Dendritic cell treated with granulocyte-macrophage colony-stimulating factor and Interleukin-4, amounts not matched to agents 40 ng/mL and 50 ng/mL, for 4 days (primary cell): ENCODE measurements at regions not wholly inside any gene's neighbourhood (a gene's known extent, or its start where the extent isn't known, plus 50 kb on each side); places are given as distances from the start of the nearest gene placed in this dataset.
"Not testable (repeated sequence)": the region's sequence is repeated elsewhere in the genome, so short reads cannot be mapped to it uniquely, and the experiment has no call there.

ENCODE experiments used
- H3K27ac Mint-ChIP-seq: one replicate; pipeline ENCODE4 v1.8.0; 2022; ENCODE audit warnings: mild to moderate bottlenecking, mixed read lengths
- H3K27me3 Mint-ChIP-seq: one replicate; pipeline ENCODE4 v1.8.0; 2022; ENCODE audit warnings: mild to moderate bottlenecking, mixed read lengths
- H3K36me3 Mint-ChIP-seq: one replicate; pipeline ENCODE4 v1.8.0; 2022; ENCODE audit warnings: low read depth, mixed read lengths
- H3K4me1 Mint-ChIP-seq: one replicate; pipeline ENCODE4 v1.8.0; 2022; ENCODE audit warnings: low read depth, mixed read lengths
- H3K4me3 Mint-ChIP-seq: one replicate; pipeline ENCODE4 v1.8.0; 2022; ENCODE audit warnings: mild to moderate bottlenecking, moderate library complexity, mixed read lengths
- H3K9me3 Mint-ChIP-seq: one replicate; pipeline ENCODE4 v1.8.0; 2022; ENCODE audit warnings: mixed read lengths
- intact Hi-C: fragments of 100-400 bp; cut with micrococcal nuclease; formaldehyde crosslinking; loops from one replicate; pipeline ENCODE4 v1.15.0; 2022

DNA sequence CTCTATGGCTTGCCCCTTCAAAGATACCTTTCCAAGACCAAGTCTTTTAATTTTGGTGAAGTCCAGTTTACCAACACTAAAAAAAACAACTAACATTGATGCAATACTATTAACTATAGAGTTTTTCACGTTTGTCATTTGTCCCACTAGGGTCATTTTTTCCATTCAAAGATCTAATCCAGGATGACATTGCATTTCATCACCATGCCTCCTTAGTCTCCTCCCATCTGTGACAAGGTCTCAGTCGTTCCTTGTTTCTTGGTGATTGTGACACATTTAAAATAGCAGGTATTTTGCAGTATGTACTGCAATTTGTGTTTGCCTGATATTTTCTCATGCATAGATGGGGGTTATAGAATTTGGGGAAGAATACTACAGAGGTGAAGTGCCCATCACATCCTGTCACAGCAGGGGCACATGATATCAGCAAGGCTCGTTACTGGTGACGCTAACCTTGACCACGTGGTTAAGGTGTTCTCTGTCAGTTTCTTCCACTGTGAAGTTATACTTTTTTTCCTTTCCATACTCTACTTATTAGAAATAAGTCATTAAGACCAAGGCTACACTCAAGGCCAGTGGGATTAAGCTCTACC is 799.2 kb upstream of the RAB6C start:
- Mint-ChIP-seq H3K9me3 (no peaks in the 10 kb centered on the region), H3K27ac (no peak overlapping the region), H3K4me3 (no peak overlapping the region), H3K4me1 (no peaks in the 10 kb centered on the region), H3K27me3 (peaks cover 4% of the 10 kb centered on the region), H3K36me3 (no peaks in the 10 kb centered on the region)
- intact Hi-C loops, result no loop called here

DNA sequence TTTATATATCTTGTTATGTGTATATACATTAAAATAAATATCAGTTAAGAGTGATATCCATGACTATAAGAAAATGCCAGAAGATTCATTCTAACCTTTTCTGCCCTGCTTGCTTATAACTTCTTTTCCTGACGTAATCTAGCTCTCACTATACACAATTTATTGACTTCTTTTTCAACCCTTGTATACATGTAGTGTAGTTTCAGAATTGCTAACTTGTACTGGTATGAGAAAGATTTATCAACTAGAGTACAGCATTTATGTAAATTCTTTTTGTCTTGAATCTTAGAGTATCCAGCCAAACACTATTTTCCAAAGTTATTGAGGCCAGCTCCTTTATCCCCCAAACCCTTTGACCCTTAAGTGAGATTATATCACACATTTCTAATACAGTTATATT is 798.0 kb upstream of the RAB6C start:
- Mint-ChIP-seq H3K27me3 (peaks cover 4% of the 10 kb centered on the region), H3K36me3 (no peaks in the 10 kb centered on the region), H3K4me1 (no peaks in the 10 kb centered on the region), H3K27ac (no peak overlapping the region), H3K4me3 (no peak overlapping the region), H3K9me3 (no peaks in the 10 kb centered on the region)
- intact Hi-C loops, result no loop called here

DNA sequence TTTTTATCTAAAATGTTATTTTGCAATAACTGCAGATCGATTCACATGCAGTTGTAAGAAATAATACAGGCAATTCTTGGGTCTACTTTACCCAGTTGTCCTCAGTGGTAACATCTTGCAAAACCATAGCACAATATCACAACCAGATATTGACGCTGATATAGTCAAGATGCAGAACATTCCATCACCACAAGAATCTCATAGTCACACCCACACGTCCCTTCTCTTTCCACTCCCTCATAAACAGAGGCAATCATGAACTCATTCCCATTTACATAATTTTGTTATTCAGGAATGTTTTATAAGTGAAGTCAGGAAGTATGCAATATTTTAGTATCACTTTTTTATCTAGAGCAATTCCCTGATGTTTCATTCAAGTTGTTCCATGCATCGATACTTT is 797.5 kb upstream of the RAB6C start:
- Mint-ChIP-seq H3K4me3 (no peak overlapping the region), H3K4me1 (no peaks in the 10 kb centered on the region), H3K27me3 (peaks cover 4% of the 10 kb centered on the region), H3K27ac (no peak overlapping the region), H3K9me3 (no peaks in the 10 kb centered on the region), H3K36me3 (no peaks in the 10 kb centered on the region)
- intact Hi-C loops, result no loop called here

DNA sequence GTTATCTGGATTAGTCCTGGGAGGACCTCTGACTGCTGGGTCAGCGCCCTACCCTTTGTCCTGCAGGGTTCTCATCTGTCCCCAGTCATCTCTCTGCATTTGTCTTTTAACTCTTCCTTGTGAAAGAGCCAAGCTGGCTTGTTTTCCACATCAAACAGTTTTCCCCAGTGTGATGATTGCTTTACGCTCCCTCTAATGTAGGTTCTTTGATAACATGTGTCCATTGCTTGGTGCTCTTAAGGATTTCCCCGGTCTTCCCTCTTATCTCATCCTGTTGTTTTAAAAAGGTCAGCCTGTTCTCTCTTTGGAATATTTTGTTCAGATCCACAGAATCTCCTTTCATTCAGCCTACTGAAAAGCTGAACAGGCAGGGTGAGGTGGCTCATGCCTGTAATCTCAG is 792.1 kb upstream of the RAB6C start:
- Mint-ChIP-seq H3K27ac (no peak overlapping the region), H3K9me3 (no peaks in the 10 kb centered on the region), H3K27me3 (peaks cover 4% of the 10 kb centered on the region), H3K4me1 (no peaks in the 10 kb centered on the region), H3K36me3 (no peaks in the 10 kb centered on the region), H3K4me3 (no peak overlapping the region)
- intact Hi-C loops, result no loop called here

DNA sequence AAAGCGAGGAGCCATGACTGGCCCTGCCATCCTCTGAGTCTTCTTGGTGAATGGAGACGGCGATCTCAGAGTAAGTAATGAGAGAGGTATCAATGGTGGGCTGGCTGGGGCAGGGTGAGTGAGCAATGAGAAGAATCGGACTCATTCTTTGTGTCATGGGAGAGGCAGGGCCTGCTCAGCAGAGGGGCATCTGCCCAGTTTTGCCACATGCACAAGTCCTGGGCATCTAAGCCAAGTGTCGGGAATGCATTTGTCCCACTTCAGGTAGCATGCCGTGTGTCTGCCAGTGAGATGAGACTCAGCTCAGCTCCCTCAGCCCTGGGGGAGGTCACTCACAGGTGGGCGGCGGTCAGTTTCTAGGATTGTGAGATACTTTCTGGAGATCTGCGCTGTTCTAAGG is 791.0 kb upstream of the RAB6C start:
- no peaks in the 10 kb centered on the region for H3K27me3 Mint-ChIP-seq
- no peaks in the 10 kb centered on the region for H3K36me3 Mint-ChIP-seq
- intact Hi-C loops, result no loop called here
- no peak overlapping the region for H3K4me3 Mint-ChIP-seq
- H3K27ac Mint-ChIP-seq, result no peak overlapping the region
- no peaks in the 10 kb centered on the region for H3K9me3 Mint-ChIP-seq
- no peaks in the 10 kb centered on the region for H3K4me1 Mint-ChIP-seq

DNA sequence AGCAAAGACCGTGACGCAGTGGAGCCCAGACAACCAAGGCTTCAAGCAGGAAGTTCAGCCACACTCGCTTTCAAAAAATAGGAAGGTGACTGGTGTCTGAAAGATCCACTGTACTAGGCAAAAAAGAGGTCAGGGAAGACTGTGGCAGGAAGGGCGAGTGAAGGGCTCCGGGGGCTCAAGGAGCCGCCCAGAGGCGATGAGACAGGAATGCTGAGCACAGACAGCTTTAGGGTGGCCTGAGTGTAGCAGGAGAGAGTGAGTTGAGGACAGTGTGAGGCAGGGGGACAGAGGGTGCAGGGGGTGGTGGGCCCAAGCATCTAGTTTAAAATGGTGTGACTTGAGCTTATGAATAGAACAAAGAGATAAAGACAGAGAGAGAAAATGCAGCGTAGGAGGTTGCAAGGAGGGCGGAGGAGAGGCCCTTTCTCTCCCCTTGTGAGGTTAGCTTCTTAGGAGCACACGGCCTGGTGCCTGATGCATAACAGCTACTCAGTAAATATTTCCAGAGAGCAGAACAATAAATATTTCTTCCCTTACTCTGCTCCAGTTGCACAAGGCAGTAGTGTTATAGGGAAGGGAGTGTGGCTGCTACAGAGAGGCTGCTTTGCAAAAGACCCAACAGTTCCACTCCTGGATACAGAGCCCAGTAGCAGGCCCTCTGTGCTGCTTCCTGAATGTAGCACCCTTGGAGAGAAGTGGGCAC is 789.7 kb upstream of the RAB6C start:
- Mint-ChIP-seq H3K27me3 (no peaks in the 10 kb centered on the region), H3K36me3 (no peaks in the 10 kb centered on the region), H3K4me3 (no peak overlapping the region), H3K4me1 (no peaks in the 10 kb centered on the region), H3K27ac (no peak overlapping the region), H3K9me3 (no peaks in the 10 kb centered on the region)
- intact Hi-C loops, result loop anchor here (5.0 kb wide), 1 partner anchor 658 kb away; no protein-coding TSS in a partner anchor

DNA sequence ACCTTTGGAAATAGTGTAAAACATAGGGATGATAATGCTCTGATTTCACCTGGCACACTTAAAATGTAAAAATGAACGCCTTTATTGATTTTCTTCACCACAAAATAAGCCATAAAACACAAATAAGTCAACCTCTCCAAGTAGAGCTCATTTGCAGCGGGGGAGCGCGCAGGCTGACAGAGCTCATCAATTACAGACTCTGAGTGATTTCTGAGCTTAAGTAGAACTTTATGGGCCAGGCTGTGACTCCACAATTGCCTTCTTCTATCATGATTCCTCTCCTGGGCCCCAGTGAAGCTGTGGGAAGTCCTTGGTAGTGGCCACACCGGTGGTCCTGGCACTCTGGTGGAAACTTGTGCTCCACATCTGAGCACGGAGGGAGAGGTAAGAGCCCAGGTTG is 789.0 kb upstream of the RAB6C start:
- no peaks in the 10 kb centered on the region for H3K27me3 Mint-ChIP-seq
- no peak overlapping the region for H3K27ac Mint-ChIP-seq
- intact Hi-C loops, result loop anchor here (5.0 kb wide), 1 partner anchor 657 kb away; no protein-coding TSS in a partner anchor
- H3K9me3 Mint-ChIP-seq, result no peaks in the 10 kb centered on the region
- H3K36me3 Mint-ChIP-seq, result no peaks in the 10 kb centered on the region
- H3K4me3 Mint-ChIP-seq, result no peak overlapping the region
- no peaks in the 10 kb centered on the region for H3K4me1 Mint-ChIP-seq

DNA sequence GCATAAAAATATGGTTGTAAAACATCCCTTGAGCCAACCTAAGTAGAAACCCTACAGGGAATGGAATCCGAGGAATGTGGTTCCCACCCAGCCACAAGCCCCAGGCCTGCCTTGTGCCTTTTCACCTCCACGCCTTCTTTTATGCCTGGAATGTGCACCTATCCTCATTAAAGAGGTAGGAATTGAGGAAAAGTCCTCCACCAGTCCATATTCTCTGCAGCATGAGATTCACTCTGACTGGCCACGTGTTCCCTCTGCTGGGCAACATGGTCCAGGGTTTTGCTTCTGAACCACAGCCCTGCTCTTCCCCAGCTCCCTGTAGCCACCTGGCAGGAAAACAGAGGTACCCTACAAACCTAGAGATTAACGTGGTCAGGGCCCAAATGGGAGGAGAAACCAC is 787.9 kb upstream of the RAB6C start:
- intact Hi-C loops, result loop anchor here (5.0 kb wide), 1 partner anchor 656 kb away; no protein-coding TSS in a partner anchor
- H3K27me3 Mint-ChIP-seq, result no peaks in the 10 kb centered on the region
- H3K36me3 Mint-ChIP-seq, result no peaks in the 10 kb centered on the region

DNA sequence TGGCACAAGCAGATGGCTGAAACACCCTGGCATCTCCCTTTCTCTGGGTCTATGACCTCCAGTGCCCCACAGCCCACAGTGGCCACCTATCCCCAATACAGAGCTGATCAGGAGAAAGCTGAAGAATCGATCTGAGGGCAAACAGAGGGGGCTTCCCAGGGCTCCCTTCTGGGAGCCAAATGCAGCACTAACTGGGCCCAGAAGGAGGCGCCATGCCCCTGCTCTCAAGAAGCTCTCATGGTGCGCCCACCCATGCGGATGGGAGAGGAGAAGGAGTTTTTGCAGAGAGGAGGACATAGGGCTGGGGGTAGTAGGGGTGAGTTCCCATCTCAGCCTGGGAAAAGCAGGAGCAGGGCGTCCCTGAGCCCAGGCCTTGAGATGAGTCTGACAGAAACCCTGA is 787.3 kb upstream of the RAB6C start:
- H3K36me3 Mint-ChIP-seq, result no peaks in the 10 kb centered on the region
- no peaks in the 10 kb centered on the region for H3K4me1 Mint-ChIP-seq
- H3K27ac Mint-ChIP-seq, result no peak overlapping the region
- no peak overlapping the region for H3K4me3 Mint-ChIP-seq
- no peaks in the 10 kb centered on the region for H3K27me3 Mint-ChIP-seq
- no peaks in the 10 kb centered on the region for H3K9me3 Mint-ChIP-seq
- intact Hi-C loops, result loop anchor here (5.0 kb wide), 1 partner anchor 655 kb away; no protein-coding TSS in a partner anchor

More for the DNA sequence above, 787.9 kb upstream of the RAB6C start:
- no peak overlapping the region for H3K27ac Mint-ChIP-seq
- no peaks in the 10 kb centered on the region for H3K9me3 Mint-ChIP-seq
- no peaks in the 10 kb centered on the region for H3K4me1 Mint-ChIP-seq
- no peak overlapping the region for H3K4me3 Mint-ChIP-seq

DNA sequence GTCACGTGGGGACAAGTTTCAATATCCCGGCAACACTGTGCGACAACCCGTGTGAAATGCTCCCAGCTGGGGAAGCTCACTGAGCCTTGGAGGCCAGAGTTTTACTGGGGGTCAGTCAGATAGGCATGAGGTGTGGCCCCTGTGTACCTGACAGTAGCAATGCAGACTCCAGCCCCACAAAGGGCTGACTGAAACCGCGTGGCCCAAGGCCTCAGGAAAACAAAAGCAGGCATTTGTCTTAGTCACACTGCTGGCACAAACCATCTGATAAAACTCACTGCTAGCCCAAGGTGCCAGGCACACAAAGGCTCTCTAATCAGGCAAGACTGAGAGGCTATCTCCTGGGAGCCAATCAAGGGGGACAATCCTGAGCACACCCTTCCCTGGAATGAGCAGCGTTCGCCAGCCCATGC is 786.6 kb upstream of the RAB6C start:
- H3K9me3 Mint-ChIP-seq, result no peaks in the 10 kb centered on the region
- intact Hi-C loops, result loop anchor here (5.0 kb wide), 1 partner anchor 654 kb away; no protein-coding TSS in a partner anchor
- H3K27me3 Mint-ChIP-seq, result no peaks in the 10 kb centered on the region
- no peak overlapping the region for H3K27ac Mint-ChIP-seq
- H3K4me1 Mint-ChIP-seq, result no peaks in the 10 kb centered on the region
- no peaks in the 10 kb centered on the region for H3K36me3 Mint-ChIP-seq
- H3K4me3 Mint-ChIP-seq, result no peak overlapping the region

DNA sequence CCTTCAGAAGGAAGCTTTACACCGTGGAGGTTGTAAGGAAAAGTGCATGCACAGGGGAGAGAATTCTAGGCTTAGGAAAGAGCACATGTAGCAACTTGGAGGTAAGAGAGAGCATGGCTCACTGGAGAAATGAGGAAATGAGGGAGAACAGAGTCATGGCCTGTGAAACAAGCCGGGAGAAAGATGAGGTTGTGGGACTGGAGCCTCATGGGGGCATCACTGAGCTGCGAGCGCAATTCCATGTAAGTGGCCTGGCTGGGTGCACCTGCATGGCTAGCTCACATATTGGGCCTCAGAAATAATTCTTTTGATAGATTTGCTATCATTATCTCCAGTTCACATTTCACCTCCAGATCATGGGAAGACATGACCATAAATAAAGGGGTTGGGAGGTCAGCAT is 785.5 kb upstream of the RAB6C start:
- Mint-ChIP-seq H3K4me1 (no peaks in the 10 kb centered on the region), H3K4me3 (no peak overlapping the region), H3K36me3 (no peaks in the 10 kb centered on the region), H3K9me3 (no peaks in the 10 kb centered on the region), H3K27me3 (no peaks in the 10 kb centered on the region), H3K27ac (no peak overlapping the region)
- intact Hi-C loops, result loop anchor here (5.0 kb wide), 1 partner anchor 653 kb away; no protein-coding TSS in a partner anchor

DNA sequence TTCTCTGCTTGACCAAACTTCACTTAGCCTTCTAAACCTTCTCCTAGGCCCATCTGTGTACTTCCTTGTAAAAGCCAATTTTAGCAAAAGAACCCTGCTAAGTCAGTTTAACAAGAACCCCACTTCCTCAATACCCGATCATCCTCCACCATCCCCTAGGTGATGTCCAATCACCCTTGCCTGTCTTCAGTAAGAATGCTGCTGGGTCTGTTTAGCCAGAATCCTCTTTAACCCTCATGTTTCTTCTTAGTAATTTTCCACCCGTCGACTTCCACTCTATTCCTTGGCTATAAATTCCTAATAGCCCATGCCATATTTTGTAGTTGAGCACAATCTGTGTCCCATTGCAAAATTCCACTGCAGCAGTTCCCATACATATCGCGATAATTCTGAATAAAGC is 780.0 kb upstream of the RAB6C start:
- Mint-ChIP-seq H3K36me3 (no peaks in the 10 kb centered on the region), H3K4me3 (no peak overlapping the region), H3K27me3 (no peaks in the 10 kb centered on the region), H3K27ac (no peak overlapping the region), H3K9me3 (no peaks in the 10 kb centered on the region), H3K4me1 (no peaks in the 10 kb centered on the region)
- intact Hi-C loops, result no loop called here

DNA sequence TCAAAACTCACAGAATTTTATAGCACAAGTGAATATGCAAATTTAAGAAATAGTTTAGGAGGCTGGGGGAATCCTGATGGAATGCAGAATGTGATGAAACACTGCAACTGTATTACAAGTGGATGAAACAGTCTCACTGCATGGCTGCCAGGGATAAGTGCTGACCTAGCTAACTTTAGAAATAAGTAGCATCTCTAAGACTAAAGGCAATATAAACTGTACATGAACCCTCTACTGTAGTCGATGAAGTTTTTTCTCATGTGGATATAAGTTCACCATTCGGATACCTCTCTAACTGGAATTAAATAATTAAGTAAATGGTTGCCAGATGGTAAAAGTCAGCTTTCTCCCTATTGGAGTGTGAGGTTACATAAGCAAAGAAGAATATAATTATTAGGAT is 777.8 kb upstream of the RAB6C start:
- H3K36me3 Mint-ChIP-seq, result no peaks in the 10 kb centered on the region
- no peaks in the 10 kb centered on the region for H3K9me3 Mint-ChIP-seq
- H3K4me1 Mint-ChIP-seq, result no peaks in the 10 kb centered on the region
- no peak overlapping the region for H3K4me3 Mint-ChIP-seq
- intact Hi-C loops, result no loop called here
- no peak overlapping the region for H3K27ac Mint-ChIP-seq
- H3K27me3 Mint-ChIP-seq, result no peaks in the 10 kb centered on the region

DNA sequence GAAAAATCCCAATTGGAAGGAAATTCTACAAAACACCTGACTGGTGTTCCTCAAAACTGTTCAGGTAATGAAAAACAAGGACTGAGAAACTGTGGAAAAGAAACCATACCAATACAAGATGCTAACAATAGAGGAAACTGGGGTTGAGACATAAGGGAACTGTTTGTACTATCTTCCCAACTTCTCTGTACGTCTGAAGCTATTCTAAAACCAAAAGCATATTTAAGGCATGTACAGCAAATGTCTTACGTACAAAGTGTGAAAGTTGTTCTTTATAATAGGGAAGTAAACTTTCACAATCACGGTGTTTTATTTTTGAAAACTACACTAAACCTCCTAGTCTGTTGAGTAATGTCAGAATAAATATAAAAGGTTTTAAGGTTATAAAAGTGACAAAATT is 776.1 kb upstream of the RAB6C start:
- intact Hi-C loops, result no loop called here
- no peaks in the 10 kb centered on the region for H3K9me3 Mint-ChIP-seq
- H3K36me3 Mint-ChIP-seq, result no peaks in the 10 kb centered on the region

DNA sequence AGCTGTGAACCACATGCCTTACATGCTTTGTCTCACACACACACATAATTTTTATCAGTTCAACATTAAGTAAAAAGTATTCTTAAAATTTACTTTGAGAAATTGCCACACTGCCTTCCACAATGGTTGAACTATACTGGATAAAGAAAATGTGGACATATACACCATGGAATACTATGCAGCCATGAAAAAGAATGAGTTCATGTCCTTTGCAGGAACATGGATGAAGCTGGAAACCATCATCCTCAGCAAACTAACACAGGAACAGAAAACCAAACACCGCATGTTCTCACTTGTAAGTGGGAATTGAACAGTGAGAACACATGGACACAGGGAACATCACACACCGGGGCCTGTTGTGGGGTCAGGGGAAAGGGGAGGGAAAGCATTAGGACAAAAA is 774.9 kb upstream of the RAB6C start:
- H3K27ac Mint-ChIP-seq, H3K4me3 Mint-ChIP-seq, intact Hi-C loops, H3K4me1 Mint-ChIP-seq, H3K9me3 Mint-ChIP-seq, H3K36me3 Mint-ChIP-seq, H3K27me3 Mint-ChIP-seq: not testable (repeated sequence)

More for the DNA sequence above, 776.1 kb upstream of the RAB6C start:
- Mint-ChIP-seq H3K27me3 (no peaks in the 10 kb centered on the region), H3K27ac (no peak overlapping the region), H3K4me3 (no peak overlapping the region), H3K4me1 (no peaks in the 10 kb centered on the region)
